ENCODE measurements at regions not wholly inside any gene's neighbourhood (a gene's known extent, or its start where the extent isn't known, plus 50 kb on each side); places are given as distances from the start of the nearest gene placed in this dataset.
"Not testable (repeated sequence)": the region's sequence is repeated elsewhere in the genome, so short reads cannot be mapped to it uniquely, and the experiment has no call there.

DNA sequence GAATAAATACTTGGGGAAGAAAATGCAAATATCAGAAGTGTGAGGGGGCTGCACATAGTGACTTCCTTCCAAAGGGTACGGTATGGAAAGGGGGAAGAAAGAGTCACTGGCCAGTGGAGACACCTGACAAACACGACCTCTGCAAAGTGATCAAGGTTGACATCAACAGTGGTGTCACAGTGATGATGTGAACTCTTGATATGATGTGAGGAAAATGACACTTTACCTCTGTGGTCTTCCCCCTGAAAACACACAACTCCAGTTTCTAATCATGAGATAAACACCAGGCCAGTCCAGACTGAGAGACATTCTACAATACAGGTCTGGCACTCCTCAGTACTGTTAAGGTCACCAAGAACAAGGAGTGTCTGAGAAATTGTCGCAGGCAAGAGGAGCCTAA is 169.7 kb downstream of the BUB3 start:
- no peak for DNase-seq

DNA sequence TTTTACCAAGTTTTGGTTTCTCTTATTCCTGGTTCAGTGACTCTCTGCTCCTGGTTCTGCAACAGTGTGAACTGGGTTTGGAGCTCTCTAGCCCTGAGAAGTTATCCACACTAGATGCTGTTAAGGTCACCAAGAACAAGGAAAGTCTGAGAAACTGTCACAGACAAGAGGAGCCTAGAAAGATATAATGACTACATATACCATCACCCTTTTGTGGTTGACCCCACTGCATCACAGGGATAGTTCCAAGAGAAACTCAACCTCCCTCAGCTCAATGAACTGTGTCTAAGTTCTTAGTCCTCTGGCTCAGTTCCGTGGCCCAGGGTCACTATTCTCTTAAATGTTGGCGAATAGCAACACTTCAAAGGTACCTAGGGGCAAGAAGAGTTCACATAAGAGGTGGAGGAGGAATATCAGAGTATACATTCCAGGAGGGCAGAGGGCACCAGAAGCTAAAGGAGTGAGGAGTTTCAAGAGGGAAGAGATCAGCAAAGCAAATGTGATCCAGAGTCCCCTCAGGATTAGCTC is 171.5 kb downstream of the BUB3 start:
- DNase-seq = no peak

DNA sequence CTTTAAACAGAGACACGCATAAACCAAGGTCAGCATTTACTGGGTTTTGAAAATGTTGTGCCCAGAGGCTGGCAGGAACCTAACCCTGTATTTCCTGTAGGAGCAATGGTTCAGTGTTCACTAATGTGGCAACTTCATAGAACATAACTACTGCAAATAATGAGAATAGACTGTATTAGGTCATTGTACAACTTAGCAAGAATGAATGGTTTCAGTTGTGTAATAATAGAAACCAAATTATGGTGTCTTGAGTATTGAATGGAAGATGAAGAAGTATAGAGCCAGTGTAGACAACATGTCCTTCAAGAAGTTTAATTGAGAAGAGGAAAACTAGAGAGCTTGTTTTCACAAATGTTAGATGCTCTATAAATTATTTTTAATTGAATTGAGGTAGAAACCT is 172.5 kb downstream of the BUB3 start:
- DNase-seq = no peak

DNA sequence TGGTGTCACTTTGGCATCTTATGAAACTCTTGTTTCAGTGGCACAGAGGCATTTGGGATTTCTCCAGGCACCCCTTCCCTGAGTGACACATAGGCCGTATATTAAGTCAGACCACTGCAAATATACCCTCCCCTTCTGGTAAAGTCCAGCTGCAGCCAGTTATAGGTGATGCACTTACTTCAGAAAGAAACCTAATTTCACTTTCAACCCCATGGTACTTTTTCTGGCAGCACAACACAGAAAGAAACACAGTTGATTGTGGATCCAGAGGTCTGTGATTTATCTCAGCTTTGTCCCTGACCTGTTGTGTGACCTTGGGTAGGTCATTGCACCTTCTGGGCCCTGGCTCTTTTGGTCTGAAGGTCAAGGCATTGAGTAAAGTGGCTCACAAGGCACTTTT is 173.2 kb downstream of the BUB3 start:
- DNase-seq = no peak

DNA sequence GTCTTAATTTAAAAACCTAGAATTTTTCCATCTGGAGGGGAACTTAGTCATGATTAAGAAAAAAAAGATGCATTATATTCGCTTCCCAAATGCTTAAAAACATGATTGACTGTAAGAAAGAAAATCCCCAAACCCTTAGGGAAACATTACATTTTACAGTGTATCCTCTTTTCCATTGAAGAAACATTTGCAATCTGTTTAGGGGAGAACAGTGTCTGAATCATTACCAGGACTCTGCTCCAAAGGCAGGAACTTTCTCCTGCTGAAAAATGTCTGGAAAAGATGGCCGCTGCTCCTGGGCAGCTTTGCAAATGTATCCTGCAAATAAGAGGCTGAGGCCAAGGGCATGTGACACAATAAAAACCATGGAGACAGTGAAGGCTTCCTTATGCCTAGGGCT is 173.7 kb downstream of the BUB3 start:
- DNase-seq = no peak

DNA sequence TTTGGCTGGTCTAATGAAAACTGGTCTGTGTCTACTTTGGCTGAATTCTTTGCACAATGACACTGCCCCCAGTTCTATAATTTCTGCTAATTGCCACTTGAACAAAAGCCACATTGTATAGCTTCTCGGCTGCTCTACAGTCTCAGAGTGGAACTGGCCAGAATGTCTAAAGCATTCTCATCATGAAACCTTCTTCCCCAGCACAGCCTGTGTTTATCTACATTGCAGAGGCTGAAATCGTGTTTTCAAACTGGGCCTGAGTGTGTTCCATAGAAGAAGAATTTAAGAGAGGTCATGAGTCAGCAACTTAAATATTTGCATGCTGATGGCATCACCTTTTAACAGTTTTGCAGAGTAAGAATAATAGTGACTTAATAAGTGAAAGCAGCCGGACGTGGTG is 177.2 kb downstream of the BUB3 start:
- no peak for DNase-seq

DNA sequence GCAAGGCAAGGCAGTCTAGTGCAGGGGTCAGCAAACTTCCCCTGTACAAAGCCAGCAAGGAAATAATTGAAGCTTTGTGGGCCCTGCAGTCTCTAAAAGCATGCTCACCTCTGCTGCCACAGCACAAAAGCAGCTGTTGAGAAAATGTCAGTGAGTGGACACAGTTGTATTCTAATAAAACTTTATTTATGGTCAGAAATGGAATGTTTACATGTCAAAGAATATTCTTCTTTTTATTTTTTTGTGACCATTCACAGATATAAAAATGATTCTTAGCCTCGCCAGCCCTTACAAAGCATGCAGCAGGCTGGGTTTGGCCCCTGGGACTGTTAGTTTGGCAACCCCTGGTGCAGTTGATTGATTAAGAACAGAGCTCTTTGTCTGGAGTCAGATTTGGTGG is 192.4 kb downstream of the BUB3 start:
- DNase-seq = no peak

DNA sequence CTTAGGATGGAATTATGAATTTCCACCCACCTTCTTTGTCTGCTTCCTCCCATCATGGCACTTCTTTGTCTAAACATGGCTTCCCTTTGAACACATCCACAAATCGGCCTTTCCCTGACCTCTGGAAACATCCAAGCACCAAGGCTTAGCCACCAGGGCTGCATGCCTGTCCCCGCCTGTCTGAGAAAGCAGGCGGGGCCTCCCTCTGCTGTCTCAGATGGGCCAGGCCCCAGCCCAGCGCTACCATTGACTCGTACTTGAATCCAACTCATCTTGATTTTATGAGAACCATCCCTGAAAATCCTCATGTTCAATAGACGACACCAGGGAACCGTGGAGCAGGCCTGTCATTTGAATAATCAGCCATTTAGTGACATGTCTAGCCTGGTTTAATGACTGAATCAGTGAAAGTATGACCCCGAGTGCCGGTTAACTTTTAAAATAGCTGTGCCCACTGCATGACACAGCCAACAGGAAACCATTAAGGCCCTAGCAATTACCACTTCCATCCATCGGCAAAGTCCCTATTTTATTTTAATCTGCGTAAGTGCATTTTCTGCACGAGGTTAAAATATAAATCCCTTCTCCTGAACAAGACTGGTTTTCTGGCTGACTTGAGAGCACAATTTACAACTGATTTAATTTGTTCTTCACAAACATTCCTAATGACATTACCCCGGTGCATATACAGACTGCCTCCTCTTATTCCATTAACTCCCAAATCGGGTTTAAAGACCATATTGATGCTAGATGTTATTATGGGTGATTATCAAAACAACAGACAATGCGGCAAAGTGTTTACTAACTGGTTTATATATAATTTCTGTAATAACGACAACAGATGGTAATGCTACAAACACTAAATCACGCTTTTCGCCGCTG is 194.7 kb downstream of the BUB3 start:
- no peak for DNase-seq

DNA sequence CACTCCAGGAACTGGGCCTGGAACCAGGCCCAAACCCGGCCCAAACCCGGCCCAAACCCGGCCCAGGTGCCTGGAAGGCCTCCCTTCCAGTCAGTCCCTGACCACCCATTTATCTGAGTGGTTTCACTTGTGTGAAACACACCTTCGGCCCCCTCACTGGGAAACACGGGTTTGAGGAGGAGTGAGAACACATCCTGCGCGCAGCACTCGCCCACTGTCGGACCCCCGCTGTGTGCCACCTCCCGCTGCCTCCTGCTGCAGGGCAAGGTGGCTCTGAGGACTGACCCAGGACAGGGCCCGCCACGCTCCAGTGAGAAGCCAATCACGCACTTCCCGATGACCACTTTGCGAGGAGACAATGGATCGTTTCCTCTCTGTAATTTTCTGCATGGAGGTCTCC is 197.5 kb downstream of the BUB3 start:
- no peak for DNase-seq

DNA sequence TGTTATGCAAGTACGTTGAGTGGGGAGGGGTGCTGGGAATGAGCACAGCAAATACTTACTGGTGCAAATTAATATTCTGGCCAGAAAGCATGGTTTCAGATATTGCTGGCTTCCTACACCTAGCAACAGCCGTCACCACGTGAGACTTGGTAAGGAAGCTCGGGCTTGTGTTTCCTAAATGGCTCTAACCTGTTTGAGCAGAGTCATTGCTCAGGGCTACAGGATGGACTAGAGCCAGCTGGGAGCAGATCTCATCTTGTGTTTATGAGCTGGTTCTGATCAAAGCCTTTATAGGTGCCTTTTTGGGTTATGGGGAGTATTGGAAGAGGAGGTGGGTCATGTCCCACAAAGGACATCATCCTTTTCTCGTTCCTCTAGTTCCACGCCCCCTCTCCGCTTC is 200.3 kb downstream of the BUB3 start:
- DNase-seq = no peak

DNA sequence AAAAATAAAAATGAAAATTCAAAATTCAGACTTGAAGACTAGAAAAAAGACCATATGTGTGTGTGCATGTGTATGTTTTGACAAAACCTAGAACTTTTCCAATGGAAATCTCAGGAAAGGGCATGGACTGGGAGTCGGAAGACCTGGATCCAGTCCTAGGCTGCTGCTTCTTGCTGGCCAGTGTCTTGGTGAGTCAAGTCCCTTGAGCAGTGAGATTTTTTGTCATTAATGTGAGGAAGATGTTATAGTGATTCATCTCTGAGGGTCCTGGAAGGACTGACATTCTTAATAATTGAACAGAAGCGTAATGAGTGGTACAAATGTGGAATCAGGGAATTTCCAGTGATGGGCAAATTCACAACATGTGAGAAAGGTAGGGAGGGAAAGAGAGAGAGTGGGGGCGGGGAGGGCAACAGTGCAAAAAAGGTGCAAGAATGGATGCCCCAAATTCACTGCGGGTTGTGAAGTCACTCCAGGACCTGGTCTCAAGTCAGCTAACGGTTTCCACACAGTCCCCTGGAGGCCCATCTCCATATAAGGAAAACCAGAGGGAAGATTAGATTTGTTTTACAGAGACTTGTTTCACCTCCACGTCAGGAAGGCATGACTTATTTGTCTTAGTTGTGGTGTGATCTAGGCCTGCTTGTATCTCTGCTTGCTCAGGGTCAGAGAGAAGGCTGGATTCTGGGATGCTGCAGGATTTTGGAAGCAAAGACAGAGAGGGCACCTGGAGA is 201.7 kb downstream of the BUB3 start:
- DNase-seq = no peak

DNA sequence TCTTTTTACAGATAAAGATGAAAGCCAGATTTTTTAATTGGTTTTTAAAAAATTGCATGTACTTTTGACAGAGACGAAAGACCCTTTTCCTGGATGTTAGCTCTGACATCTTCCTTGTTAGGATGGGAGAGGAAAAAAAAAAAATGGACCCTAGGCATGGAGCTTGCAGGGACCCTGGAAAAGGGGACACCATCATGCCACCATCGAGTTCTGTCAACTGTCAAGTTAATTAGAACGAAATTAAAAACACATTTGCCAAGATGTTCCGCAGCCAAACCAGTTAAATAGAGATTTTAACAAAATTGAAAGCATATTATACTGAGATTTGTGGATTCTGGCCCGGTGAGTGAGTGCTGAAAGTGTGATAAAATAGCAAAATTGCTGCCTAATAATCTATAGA is 202.6 kb downstream of the BUB3 start:
- DNase-seq = no peak

DNA sequence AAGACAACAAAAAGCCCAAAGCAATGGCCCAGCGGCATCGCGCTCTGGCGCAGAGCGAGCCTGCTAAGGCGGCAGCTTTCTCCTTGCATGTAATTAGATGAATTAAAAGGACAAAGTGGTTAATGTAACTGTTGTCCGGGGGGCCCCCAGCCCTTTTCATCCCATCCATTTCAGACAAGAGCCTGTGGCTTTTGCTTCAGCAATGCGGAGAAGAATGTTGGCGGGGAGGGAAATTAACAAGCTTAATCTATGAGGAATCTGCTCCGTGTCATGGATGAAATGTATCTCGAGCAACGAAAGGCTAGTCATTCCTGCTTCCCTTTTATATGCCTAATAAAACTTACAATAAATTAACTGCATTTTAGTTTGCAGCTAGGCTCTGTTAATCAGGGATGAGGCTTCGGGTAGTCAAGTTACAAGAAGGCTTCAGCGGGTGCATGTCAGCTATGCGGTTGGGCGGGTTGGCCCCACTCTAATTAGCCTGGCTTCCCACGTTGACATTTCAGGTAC is 203.3 kb downstream of the BUB3 start:
- no peak for DNase-seq

DNA sequence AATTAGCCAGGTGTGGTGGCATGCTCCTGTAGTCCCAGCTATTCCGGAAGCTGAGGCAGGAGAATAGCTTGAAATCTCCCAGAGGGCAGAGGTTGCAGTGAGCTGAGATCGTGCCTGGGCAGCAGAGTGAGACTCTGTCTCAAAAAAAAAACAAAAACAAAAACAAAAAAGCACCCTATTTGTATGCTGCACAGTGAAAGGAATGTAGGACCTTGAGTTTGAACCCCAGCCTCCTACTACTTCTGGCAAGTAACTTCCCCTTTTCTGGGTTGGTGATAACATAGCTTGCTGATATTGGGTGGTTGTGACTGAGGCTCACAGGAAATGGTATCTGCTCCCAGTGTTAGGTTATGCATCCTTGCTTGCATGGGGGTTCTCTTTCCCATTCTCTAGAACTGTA is 205.3 kb downstream of the BUB3 start:
- DNase-seq = no peak

DNA sequence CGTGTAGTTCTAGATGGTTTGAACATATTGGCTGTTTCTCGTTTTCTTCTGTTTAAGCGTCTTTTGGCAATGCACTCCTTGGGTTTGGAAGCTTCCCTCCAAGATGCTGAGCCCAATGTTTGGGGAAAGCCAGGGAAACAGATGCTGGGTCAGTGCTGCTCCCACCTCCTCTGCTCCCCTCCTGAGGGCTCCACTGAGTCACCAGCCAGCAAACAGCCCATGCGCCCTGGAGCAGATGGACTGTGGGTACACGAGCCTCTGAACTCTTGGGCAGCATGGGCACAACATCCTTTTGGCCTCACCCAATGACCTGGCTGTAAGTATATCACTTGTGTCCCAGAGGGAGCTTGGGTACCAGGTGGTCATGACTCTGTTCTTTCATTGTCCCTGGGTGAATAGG is 207.6 kb downstream of the BUB3 start:
- no peak for DNase-seq

DNA sequence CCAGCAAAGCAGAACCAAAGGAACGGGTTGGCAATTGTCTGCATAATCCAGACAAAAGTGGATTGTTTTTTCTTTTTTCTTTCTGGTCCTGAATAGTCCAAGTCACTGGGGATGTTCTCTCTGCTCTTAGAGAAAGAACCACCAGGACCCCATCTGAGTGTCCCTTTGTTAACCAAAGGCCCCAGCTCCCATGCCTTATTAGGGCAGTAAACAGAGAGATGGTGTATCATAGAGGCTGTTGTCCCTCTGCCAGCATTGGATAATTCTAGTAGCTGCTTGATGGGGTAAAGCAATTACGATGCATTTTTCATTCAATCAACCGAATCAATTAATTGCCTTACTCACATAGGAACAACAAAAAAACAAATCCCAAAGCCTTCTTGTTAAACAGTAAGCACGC is 213.0 kb downstream of the BUB3 start:
- DNase-seq = no peak

DNA sequence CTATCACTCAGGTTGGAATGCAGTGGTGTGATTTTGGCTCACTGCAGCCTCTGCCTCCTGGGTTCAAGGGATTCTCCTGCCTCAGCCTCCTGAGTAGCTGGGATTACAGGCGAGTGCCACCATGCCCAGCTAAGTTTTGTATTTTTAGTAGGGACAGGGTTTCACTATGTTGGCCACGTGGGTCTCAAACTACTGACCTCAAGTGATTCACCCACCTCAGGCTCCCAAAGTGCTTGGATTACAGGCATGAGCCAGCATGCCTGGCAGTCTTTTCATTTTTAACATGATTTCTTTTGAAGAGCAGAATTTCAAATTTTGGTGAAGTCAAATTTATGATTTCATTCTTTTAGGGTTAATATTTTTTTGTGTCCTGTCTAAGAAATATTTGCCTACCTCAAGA is 217.4 kb downstream of the BUB3 start:
- not testable (repeated sequence) for DNase-seq

DNA sequence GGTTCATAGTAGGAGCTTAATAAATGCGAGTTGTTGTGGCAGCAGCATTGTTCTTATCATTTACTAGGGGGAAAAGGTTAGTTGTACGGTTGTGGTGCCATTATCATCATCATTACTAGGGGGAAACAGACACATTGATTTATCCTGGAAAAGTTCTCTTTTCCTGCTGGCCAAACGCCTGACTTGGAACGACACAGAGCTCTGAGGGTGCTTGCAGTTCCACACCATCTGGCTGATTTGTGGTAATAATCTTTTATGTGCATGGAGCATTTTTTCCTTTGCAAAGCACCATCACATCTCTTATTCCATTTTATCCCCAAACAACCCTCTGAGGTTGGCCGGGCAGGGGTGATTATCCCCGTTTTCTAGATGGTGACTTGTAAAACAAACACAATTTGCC is 219.4 kb downstream of the BUB3 start:
- DNase-seq = no peak

DNA sequence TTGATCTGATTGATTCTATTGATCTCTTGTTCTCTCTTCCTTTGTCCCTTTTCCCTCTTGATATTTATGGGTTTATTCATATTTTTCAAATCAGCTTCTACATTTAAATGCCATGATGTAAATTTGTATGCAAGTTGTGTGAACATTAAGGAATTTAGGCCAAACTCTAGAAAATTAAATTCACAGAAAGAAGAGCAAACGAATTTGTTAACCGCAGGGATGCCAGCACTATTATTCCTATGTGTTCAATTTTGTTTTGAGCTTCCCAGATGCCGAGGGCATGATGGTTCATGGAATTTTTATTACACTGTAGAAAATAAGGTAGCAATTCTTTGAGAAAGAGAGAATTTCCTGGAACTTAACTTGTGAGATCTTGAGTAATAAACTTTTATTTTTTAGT is 220.9 kb downstream of the BUB3 start:
- no peak for DNase-seq

DNA sequence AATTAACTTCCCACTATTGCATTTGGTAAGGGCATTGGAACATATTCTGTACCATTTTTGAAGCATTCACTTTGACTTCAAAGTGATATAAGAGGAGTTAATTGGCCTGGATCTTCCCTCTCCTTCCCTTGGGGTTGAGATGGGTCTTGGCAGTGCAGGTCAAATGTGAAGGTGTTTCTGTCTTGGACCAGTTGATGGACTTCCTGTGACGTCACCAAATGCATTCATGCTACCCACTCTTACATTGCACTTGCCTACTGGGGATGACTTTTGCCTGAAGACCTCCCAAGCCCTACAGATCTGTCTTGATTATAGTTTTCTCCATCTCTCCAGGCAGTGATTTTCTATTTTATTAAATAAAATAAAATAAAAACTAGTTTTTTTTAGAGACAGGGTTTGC is 221.5 kb downstream of the BUB3 start:
- DNase-seq = no peak

DNA sequence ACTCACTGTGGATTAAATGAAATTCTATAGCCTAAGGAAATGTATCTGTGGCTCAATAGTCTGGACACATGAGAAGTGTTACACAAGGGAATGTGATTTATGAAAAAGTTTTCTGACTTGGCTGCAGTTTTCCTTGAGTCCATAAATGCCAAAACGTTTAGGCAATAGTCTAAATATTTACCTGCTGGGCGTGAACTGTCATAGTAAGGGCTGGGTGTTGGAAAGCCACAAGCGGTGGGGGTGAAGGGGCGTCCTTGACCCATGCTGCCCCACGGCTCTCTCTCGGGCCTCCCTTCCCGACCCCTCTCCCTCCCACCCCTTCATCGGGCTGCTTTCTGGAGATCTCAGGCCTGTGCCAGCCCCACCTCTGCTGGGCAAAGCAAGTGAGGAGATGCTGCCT is 223.7 kb downstream of the BUB3 start:
- no peak for DNase-seq

DNA sequence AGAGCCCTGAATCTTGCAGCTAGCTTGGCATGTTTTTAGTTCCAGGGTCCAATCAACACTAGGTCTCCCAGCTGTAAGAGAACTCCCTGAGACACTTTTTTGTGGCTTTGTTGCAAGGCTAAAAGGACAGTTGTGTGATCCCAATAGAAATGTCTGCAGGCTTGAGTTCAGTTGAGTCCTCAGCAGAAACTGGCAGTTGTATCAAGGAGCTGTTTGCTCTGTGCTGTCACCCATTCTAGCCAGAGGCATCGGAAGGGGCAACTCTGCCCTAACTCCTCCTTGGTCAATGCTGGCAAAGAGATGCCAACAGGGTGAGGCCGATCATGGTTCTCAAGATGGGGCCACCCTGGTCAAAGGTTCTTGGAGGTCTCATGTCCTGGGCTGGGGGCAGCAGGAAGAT is 224.1 kb downstream of the BUB3 start:
- no peak for DNase-seq

DNA sequence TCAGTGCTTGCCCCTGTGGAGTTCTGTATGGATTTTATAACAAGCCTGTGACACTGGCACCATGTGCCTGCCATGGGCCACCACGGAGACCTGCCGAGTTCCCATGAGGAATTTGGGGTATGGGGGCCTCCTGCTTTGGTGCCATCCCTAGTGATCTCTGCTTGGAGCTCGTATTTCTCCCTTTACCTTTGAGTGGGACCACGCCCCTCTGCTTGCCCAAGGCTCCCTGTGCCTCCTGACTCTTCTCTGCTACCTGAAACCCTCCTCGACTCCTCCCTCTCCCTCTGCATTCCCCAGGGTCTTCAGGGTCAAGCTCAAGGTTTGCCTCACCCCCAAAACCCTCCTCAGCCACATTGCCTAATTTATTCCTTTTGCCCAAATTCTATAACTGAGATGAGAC is 225.0 kb downstream of the BUB3 start:
- no peak for DNase-seq

DNA sequence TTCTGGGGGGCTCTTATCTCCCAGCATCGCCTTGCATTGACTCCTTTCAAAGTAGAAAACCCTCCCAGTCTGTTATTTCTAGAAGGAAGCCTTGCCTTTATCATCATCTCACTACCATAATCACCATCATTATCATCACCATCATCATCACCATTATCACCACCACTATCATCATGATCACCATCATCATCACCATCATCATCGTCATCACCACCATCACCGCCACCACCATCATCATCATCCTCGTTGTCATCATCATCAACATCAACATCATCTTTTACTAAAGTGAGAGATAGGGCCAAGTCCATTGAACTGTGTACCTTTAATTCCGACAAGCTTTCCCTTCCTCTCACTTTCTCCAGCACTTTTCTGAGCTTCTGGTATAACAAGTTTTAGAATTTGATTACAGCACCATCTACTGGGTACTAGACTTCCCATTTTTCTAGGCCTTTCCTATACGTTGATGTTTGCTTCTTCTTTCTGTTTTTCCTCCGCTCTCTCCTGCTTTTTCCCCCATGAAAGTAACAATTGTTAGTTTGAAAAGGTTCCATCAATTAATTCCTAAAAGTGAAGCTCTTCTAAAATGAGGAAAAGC is 226.4 kb downstream of the BUB3 start:
- DNase-seq = no peak

All from activated CD4-positive, CD25-positive, alpha-beta regulatory T cell (primary cell).